A549 (cell line): ENCODE measurements at regions not wholly inside any gene's neighbourhood (a gene's known extent, or its start where the extent isn't known, plus 50 kb on each side); places are given as distances from the start of the nearest gene placed in this dataset.

Experiments
- CHD2 ChIP-seq: fragments of 150-350 bp; IDR thresholded peaks from 2 replicates; pipeline ENCODE4 v1.6.1; 2014; ENCODE audit warnings: low read length; ENCODE audit not compliant: partially characterized antibody
- JUN ChIP-seq, 2 experiments: fragments of >200 bp; sonication (Bioruptor Twin); formaldehyde crosslinking; IDR thresholded peaks; 2 replicates in 1 of 2; 3 replicates in 1 of 2; pipeline ENCODE4 v1.6.1; 2016 to 2017
- RAD21 ChIP-seq, 2 experiments: fragments of >200 bp in 1 of 2; sonication (Bioruptor Twin) in 1 of 2; formaldehyde crosslinking in 1 of 2; IDR thresholded peaks in 1 of 2; conservative IDR thresholded peaks in 1 of 2; 2 replicates in 1 of 2; 3 replicates in 1 of 2; pipeline ENCODE4 v1.6.1; 2012 to 2018; ENCODE audit warnings: inconsistent platforms in 1 of 2
- TF ChIP-seq, protein P1 (sequence below): fragments of >200 bp; sonication (Bioruptor Twin); formaldehyde crosslinking; IDR thresholded peaks from 3 replicates; pipeline ENCODE4 v1.5.1; 2016
- TF ChIP-seq, protein P2 (sequence below): fragments of 450-650 bp; IDR thresholded peaks from 2 replicates; pipeline ENCODE4 v1.6.1; 2014; ENCODE audit warnings: antibody characterized with exemption

DNA sequence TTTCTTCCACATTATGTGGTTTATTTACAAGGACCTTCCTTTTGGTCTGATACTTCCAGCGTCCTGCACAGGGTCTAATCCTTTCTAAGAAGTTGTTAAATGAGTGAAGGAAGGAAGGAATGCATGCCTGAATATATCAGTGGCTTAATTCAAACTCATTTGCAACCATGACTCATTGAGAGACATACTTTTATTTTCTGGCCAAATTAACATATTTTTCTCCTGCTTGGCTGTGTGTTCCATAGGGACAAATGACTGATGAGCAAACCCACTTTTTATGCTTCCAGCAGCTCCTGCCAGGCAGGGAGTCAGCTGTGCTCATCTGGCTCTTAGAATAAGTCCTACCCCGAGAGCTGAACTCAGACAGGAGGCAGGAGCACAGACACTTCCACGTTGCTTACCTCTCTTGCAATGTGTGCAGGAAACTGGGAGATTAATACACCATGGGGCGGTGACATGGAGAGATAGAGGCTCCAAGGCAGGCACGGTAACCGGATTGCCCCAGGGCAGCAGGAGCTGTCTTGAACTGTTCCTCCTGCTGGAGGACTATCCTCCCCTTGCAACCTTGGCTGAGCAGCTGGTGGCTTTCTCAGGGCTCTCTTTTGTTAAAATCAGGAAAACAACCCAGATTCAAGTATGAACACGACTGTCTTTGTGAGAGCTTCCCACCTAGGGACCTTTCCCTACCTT, 667.5 kb upstream of the HS6ST1 start:
- TF ChIP-seq CHD2: no peak
- no peak for TF ChIP-seq JUN (IDR thresholded peaks at IDR 0.05)
- TF ChIP-seq, protein P1, sequence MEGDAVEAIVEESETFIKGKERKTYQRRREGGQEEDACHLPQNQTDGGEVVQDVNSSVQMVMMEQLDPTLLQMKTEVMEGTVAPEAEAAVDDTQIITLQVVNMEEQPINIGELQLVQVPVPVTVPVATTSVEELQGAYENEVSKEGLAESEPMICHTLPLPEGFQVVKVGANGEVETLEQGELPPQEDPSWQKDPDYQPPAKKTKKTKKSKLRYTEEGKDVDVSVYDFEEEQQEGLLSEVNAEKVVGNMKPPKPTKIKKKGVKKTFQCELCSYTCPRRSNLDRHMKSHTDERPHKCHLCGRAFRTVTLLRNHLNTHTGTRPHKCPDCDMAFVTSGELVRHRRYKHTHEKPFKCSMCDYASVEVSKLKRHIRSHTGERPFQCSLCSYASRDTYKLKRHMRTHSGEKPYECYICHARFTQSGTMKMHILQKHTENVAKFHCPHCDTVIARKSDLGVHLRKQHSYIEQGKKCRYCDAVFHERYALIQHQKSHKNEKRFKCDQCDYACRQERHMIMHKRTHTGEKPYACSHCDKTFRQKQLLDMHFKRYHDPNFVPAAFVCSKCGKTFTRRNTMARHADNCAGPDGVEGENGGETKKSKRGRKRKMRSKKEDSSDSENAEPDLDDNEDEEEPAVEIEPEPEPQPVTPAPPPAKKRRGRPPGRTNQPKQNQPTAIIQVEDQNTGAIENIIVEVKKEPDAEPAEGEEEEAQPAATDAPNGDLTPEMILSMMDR: no peak
- no peak for TF ChIP-seq RAD21 (conservative IDR thresholded peaks at IDR 0.05 in 1 of 2, IDR thresholded peaks at IDR 0.05 in 1 of 2)
- TF ChIP-seq, protein P2, sequence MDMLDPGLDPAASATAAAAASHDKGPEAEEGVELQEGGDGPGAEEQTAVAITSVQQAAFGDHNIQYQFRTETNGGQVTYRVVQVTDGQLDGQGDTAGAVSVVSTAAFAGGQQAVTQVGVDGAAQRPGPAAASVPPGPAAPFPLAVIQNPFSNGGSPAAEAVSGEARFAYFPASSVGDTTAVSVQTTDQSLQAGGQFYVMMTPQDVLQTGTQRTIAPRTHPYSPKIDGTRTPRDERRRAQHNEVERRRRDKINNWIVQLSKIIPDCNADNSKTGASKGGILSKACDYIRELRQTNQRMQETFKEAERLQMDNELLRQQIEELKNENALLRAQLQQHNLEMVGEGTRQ: no peak
